GM23338 (cell line): ENCODE measurements at regions not wholly inside any gene's neighbourhood (a gene's known extent, or its start where the extent isn't known, plus 50 kb on each side); places are given as distances from the start of the nearest gene placed in this dataset.
"Not testable (repeated sequence)": the region's sequence is repeated elsewhere in the genome, so short reads cannot be mapped to it uniquely, and the experiment has no call there.

Source experiments
- ATAC-seq: fragments of 200-7000 bp; cut with Tn5 transposase; 3 replicates; pipeline ENCODE4 v1.9.1; 2020
- DNase-seq: peaks from one replicate; pipeline ENCODE4 v3.0.0-alpha.2; 2015; ENCODE audit warnings: low spot score
- H2AFZ ChIP-seq: fragments of 200-600 bp; sonication (generic); 2 replicates; pipeline ENCODE4 v1.8.0; 2016; ENCODE audit warnings: antibody characterized with exemption, mild to moderate bottlenecking, moderate library complexity
- H3F3A ChIP-seq: fragments of 200-600 bp; sonication (generic); replicated peaks from 2 replicates; pipeline ENCODE4 v1.8.0; 2017; ENCODE audit warnings: antibody characterized with exemption, mixed run types, low read depth
- H3K27ac ChIP-seq: fragments of 200-600 bp; sonication (generic); 2 replicates; pipeline ENCODE4 v1.6.1; 2016; ENCODE audit warnings: low read depth
- H3K27me3 ChIP-seq: fragments of 200-600 bp; sonication (generic); 2 replicates; pipeline ENCODE4 v1.8.0; 2016; ENCODE audit warnings: mild to moderate bottlenecking, mixed run types, moderate library complexity; ENCODE audit not compliant: insufficient read depth
- H3K36me3 ChIP-seq: fragments of 200-600 bp; sonication (generic); 2 replicates; pipeline ENCODE4 v1.8.0; 2016; ENCODE audit warnings: mild to moderate bottlenecking; ENCODE audit not compliant: insufficient read depth
- H3K4me1 ChIP-seq: fragments of 200-600 bp; sonication (generic); 2 replicates; pipeline ENCODE4 v1.8.0; 2016; ENCODE audit warnings: mild to moderate bottlenecking, moderate library complexity; ENCODE audit not compliant: insufficient read depth
- H3K4me2 ChIP-seq: fragments of 200-600 bp; sonication (generic); 2 replicates; pipeline ENCODE4 v1.7.1; 2017; ENCODE audit warnings: mixed run types
- H3K4me3 ChIP-seq: fragments of 200-600 bp; sonication (generic); 2 replicates; pipeline ENCODE4 v1.6.1; 2016; ENCODE audit warnings: mixed run types
- H3K79me2 ChIP-seq: fragments of 200-600 bp; sonication (generic); replicated peaks from 2 replicates; pipeline ENCODE4 v1.8.0; 2017; ENCODE audit warnings: mild to moderate bottlenecking; ENCODE audit not compliant: insufficient read depth
- H3K9me2 ChIP-seq: fragments of 200-600 bp; sonication (generic); 2 replicates; pipeline ENCODE4 v1.8.0; 2017; ENCODE audit not compliant: insufficient read depth
- H4K20me1 ChIP-seq: fragments of 200-600 bp; sonication (generic); replicated peaks from 2 replicates; pipeline ENCODE4 v1.8.0; 2017; ENCODE audit warnings: mild to moderate bottlenecking; ENCODE audit not compliant: insufficient read depth
- H3K27ac Mint-ChIP-seq: 2 replicates; pipeline ENCODE4 v1.8.0; 2020; ENCODE audit warnings: inconsistent platforms, mild to moderate bottlenecking, moderate library complexity, mixed read lengths
- H3K27me3 Mint-ChIP-seq: 3 replicates; pipeline ENCODE4 v1.8.0; 2022; ENCODE audit warnings: low read depth, mild to moderate bottlenecking, moderate library complexity, mixed read lengths, inconsistent platforms; ENCODE audit not compliant: insufficient read depth, poor library complexity
- H3K36me3 Mint-ChIP-seq: 3 replicates; pipeline ENCODE4 v1.8.0; 2021; ENCODE audit warnings: low read depth, mild to moderate bottlenecking, inconsistent platforms, moderate library complexity, mixed read lengths
- H3K4me1 Mint-ChIP-seq: 3 replicates; pipeline ENCODE4 v1.8.0; 2020; ENCODE audit warnings: mild to moderate bottlenecking, inconsistent platforms, mixed read lengths
- H3K4me3 Mint-ChIP-seq: 3 replicates; pipeline ENCODE4 v1.8.0; 2021; ENCODE audit warnings: moderate library complexity, mild to moderate bottlenecking, inconsistent platforms, mixed read lengths
- H3K9me3 Mint-ChIP-seq: 3 replicates; pipeline ENCODE4 v1.8.0; 2020; ENCODE audit warnings: moderate library complexity, mild to moderate bottlenecking, inconsistent platforms, mixed read lengths
- EZH2 ChIP-seq: fragments of 200-600 bp; sonication (generic); IDR thresholded peaks from one replicate; pipeline ENCODE4 v1.8.0; 2017; ENCODE audit warnings: antibody characterized with exemption, mild to moderate bottlenecking, low read depth; ENCODE audit not compliant: unreplicated experiment
- EZH2phosphoT487 ChIP-seq: fragments of 200-600 bp; sonication (generic); IDR thresholded peaks from one replicate; pipeline ENCODE4 v1.8.1; 2018; ENCODE audit warnings: antibody characterized with exemption; ENCODE audit not compliant: unreplicated experiment
- JUNB ChIP-seq: IDR thresholded peaks from one replicate; pipeline ENCODE4 v1.6.1; 2016; ENCODE audit warnings: antibody characterized with exemption; ENCODE audit not compliant: unreplicated experiment
- STAT1 ChIP-seq: IDR thresholded peaks from one replicate; pipeline ENCODE4 v1.6.1; 2016; ENCODE audit warnings: antibody characterized with exemption; ENCODE audit not compliant: unreplicated experiment
- ZNF114 ChIP-seq: fragments of 250-450 bp; sonication (Bioruptor Pico); IDR thresholded peaks from 2 replicates; pipeline ENCODE4 v1.5.0; 2020; ENCODE audit warnings: mild to moderate bottlenecking, moderate library complexity
- ZNF331 ChIP-seq: fragments of 250-450 bp; sonication (Bioruptor Pico); IDR thresholded peaks from 2 replicates; pipeline ENCODE4 v1.5.0; 2020; ENCODE audit warnings: low read depth, mild to moderate bottlenecking, moderate library complexity
- TF ChIP-seq, protein P1 (sequence below): IDR thresholded peaks from 2 replicates; pipeline ENCODE4 v1.6.1; 2016; ENCODE audit warnings: antibody characterized with exemption

DNA sequence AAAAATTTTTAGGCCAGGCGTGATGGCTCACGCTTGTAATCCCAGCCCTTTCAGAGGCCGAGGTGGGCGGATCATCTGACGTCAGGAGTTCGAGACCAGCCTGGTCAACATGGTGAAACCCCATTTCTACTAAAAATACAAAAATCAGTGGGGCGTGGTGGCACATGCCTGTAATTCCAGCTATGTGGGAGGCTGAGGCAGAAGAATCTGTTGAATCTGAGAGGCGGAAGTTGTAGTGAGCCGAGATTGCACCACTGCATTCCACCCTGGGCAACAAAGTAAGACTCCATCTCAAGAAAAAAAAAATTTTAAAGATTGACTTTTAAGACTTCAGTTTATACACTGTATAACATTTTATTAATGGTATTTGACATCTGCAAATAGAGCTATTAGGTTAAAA lies 60.1 kb upstream of the GNAQ start:
- no peak overlapping the region for H3K4me3 Mint-ChIP-seq
- DNase-seq (no peak), ATAC-seq (no peak)
- TF ChIP-seq, protein P1, sequence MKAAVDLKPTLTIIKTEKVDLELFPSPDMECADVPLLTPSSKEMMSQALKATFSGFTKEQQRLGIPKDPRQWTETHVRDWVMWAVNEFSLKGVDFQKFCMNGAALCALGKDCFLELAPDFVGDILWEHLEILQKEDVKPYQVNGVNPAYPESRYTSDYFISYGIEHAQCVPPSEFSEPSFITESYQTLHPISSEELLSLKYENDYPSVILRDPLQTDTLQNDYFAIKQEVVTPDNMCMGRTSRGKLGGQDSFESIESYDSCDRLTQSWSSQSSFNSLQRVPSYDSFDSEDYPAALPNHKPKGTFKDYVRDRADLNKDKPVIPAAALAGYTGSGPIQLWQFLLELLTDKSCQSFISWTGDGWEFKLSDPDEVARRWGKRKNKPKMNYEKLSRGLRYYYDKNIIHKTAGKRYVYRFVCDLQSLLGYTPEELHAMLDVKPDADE, result no peak
- TF ChIP-seq EZH2phosphoT487, result no peak
- TF ChIP-seq ZNF331, result no peak
- no peak for TF ChIP-seq STAT1
- peaks cover 8% of the 10 kb centered on the region for H3K9me3 Mint-ChIP-seq
- no peaks in the 10 kb centered on the region for H3K79me2 ChIP-seq
- H3K4me1 ChIP-seq, result no peaks in the 10 kb centered on the region
- no peaks in the 10 kb centered on the region for H3K9me2 ChIP-seq
- no peak overlapping the region for H3K4me2 ChIP-seq
- no peaks in the 10 kb centered on the region; the same call in 2 of the 3 replicates for H3K4me1 Mint-ChIP-seq
- peaks cover 2% of the 10 kb centered on the region for H3K27me3 Mint-ChIP-seq
- no peaks in the 10 kb centered on the region for H3K36me3 ChIP-seq
- no peak overlapping the region for H3K27ac Mint-ChIP-seq
- H3K27ac ChIP-seq, result no peak overlapping the region
- no peaks in the 10 kb centered on the region for H3K36me3 Mint-ChIP-seq
- H3F3A ChIP-seq, result no peaks in the 10 kb centered on the region
- H4K20me1 ChIP-seq, result no peaks in the 10 kb centered on the region
- H3K4me3 ChIP-seq, result no peak overlapping the region
- no peaks in the 10 kb centered on the region for H3K27me3 ChIP-seq
- H2AFZ ChIP-seq, result no peak overlapping the region

DNA sequence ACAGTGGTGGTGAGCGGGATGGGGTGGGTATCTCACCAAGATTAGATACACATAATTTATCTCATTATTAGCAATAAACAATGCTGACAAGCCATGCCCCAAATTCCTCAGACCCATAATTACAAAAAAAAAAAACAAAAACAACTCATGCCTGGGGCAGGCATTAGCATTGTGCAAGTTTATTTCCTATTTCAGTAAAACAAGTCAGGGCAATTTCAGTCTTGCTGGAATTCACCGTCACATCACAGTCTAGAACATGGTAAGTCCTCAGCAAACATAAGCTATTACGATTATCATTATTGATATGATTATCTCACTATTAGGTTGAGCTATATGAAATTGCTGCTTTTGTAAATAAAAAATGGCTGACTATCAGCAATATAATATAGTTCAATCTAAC lies 57.5 kb upstream of the GNAQ start:
- H3K9me3 Mint-ChIP-seq, result peaks cover 10% of the 10 kb centered on the region
- no peaks in the 10 kb centered on the region for H3K79me2 ChIP-seq
- no peak for TF ChIP-seq JUNB
- TF ChIP-seq STAT1, result no peak
- TF ChIP-seq, protein P1, result no peak
- no peak for TF ChIP-seq EZH2
- no peak for TF ChIP-seq ZNF114
- H3K4me3 Mint-ChIP-seq, result no peak overlapping the region
- DNase-seq (no peak), ATAC-seq (no peak)
- H4K20me1 ChIP-seq, result no peaks in the 10 kb centered on the region
- no peak overlapping the region for H3K4me3 ChIP-seq
- no peaks in the 10 kb centered on the region for H3K27me3 ChIP-seq
- H3K4me2 ChIP-seq, result no peak overlapping the region
- H3K36me3 ChIP-seq, result no peaks in the 10 kb centered on the region
- no peak overlapping the region for H3K27ac Mint-ChIP-seq
- H3K9me2 ChIP-seq, result no peaks in the 10 kb centered on the region
- no peaks in the 10 kb centered on the region for H3K4me1 ChIP-seq
- H3K27ac ChIP-seq, result no peak overlapping the region
- H3K4me1 Mint-ChIP-seq, result no peaks in the 10 kb centered on the region
- H3K36me3 Mint-ChIP-seq, result no peaks in the 10 kb centered on the region
- no peaks in the 10 kb centered on the region for H3F3A ChIP-seq
- H3K27me3 Mint-ChIP-seq, result peaks cover 2% of the 10 kb centered on the region
- H2AFZ ChIP-seq, result no peak overlapping the region

DNA sequence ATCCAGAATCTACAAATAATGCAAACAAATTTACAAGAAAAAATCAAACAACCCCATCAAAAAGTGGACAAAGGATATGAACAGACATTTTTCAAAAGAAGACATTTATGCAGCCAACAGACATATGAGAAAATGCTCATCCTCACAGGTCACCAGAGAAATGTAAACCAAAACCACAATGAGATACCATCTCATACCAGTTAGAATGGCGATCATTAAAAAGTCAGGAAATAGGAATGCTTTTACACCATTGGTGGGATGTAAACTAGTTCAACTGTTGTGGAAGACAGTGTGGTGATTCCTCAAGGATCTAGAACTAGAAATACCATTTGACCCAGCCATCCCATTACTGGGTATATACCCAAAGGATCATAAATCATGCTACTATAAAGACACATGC lies 56.6 kb upstream of the GNAQ start:
- peaks cover 14% of the 10 kb centered on the region for H3K9me3 Mint-ChIP-seq
- H3K4me3 Mint-ChIP-seq, H4K20me1 ChIP-seq, H3K79me2 ChIP-seq, DNase-seq, H3K4me1 Mint-ChIP-seq, H3K27me3 ChIP-seq, H2AFZ ChIP-seq, H3F3A ChIP-seq, H3K9me2 ChIP-seq, H3K27me3 Mint-ChIP-seq, H3K27ac ChIP-seq, H3K36me3 Mint-ChIP-seq, H3K4me3 ChIP-seq, H3K4me2 ChIP-seq, H3K4me1 ChIP-seq, H3K27ac Mint-ChIP-seq, H3K36me3 ChIP-seq, ATAC-seq: not testable (repeated sequence)
